ACC112 (cell line): ENCODE measurements at regions not wholly inside any gene's neighbourhood (a gene's known extent, or its start where the extent isn't known, plus 50 kb on each side); places are given as distances from the start of the nearest gene placed in this dataset.

Source experiments
- H2AFZ ChIP-seq: fragments of 200-600 bp; sonication (generic); one replicate; pipeline ENCODE4 v1.6.0; 2017; ENCODE audit warnings: antibody characterized with exemption, low read length; ENCODE audit not compliant: unreplicated experiment
- H3K27ac ChIP-seq: fragments of 200-600 bp; sonication (generic); 2 replicates; pipeline ENCODE4 v1.5.1; 2014; ENCODE audit warnings: low read depth, mild to moderate bottlenecking, antibody characterized with exemption, low read length, moderate library complexity
- H3K27me3 ChIP-seq: fragments of 200-600 bp; sonication (generic); 2 replicates; pipeline ENCODE4 v1.6.1; 2014; ENCODE audit warnings: mild to moderate bottlenecking, antibody characterized with exemption, low read length, moderate library complexity, mixed read lengths; ENCODE audit not compliant: insufficient read depth
- H3K36me3 ChIP-seq: fragments of 200-600 bp; sonication (generic); 2 replicates; pipeline ENCODE4 v1.6.1; 2016; ENCODE audit warnings: mild to moderate bottlenecking, antibody characterized with exemption, low read length, moderate library complexity, mixed read lengths; ENCODE audit not compliant: insufficient read depth
- H3K4me1 ChIP-seq: fragments of 200-600 bp; sonication (generic); one replicate; pipeline ENCODE4 v1.6.1; 2016; ENCODE audit warnings: low read length, mixed read lengths; ENCODE audit not compliant: insufficient read depth, unreplicated experiment, control insufficient read depth
- H3K4me3 ChIP-seq: fragments of 200-600 bp; sonication (generic); 2 replicates; pipeline ENCODE4 v1.5.1; 2014; ENCODE audit warnings: mild to moderate bottlenecking, low read depth, low read length
- H3K79me2 ChIP-seq: fragments of 200-600 bp; sonication (generic); one replicate; pipeline ENCODE4 v1.6.0; 2016; ENCODE audit warnings: low read length; ENCODE audit not compliant: control insufficient read depth, unreplicated experiment, insufficient read depth

GRCh38 chr18:41266616-41267015 is 688.4 kb upstream of the PIK3C3 start:
- Histone ChIP-seq H3K4me3 (no peak overlapping the region), H3K4me1 (no peaks in the 10 kb centered on the region), H3K27me3 (no peaks in the 10 kb centered on the region), H3K79me2 (no peaks in the 10 kb centered on the region), H2AFZ (no peak overlapping the region), H3K27ac (no peak overlapping the region), H3K36me3 (no peaks in the 10 kb centered on the region)

DNA sequence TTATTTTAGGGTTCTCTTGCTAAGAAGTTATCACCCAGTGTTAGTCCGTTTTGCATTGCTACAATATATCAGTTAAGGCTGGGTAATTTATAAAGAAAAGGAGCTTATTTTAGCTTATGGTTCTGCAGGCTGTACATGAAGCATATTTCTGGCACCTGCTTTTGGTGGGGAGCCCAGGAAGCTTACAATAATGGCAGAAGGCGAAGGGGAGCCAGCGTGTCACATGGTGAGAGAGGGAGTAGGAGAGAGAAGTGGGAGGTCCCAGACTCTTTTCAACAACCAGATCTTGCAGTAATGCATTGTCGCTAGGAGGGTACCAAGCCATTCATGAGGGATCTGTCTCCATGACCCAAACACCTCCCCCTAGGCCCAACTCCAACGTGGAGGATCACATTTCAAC is 688.8 kb upstream of the PIK3C3 start:
- Histone ChIP-seq H3K4me1 (no peaks in the 10 kb centered on the region), H3K27ac (no peak overlapping the region), H3K27me3 (no peaks in the 10 kb centered on the region), H3K4me3 (no peak overlapping the region), H3K79me2 (no peaks in the 10 kb centered on the region), H3K36me3 (no peaks in the 10 kb centered on the region), H2AFZ (no peak overlapping the region)

- H2AFZ ChIP-seq, result no peak overlapping the region
- H3K27me3 ChIP-seq, result no peaks in the 10 kb centered on the region
Observed at GRCh38 chr18:41265047-41265446, 690.0 kb upstream of the PIK3C3 start.

GRCh38 chr18:41263956-41264355 is 691.1 kb upstream of the PIK3C3 start:
- Histone ChIP-seq H2AFZ (no peak overlapping the region), H3K4me1 (no peaks in the 10 kb centered on the region), H3K79me2 (no peaks in the 10 kb centered on the region), H3K27ac (no peak overlapping the region), H3K36me3 (no peaks in the 10 kb centered on the region), H3K27me3 (no peaks in the 10 kb centered on the region), H3K4me3 (no peak overlapping the region)

More at GRCh38 chr18:41265047-41265446, 690.0 kb upstream of the PIK3C3 start:
- H3K27ac ChIP-seq, result no peak overlapping the region
- H3K79me2 ChIP-seq, result no peaks in the 10 kb centered on the region
- no peaks in the 10 kb centered on the region for H3K4me1 ChIP-seq
- H3K36me3 ChIP-seq, result no peaks in the 10 kb centered on the region
- H3K4me3 ChIP-seq, result no peak overlapping the region

GRCh38 chr18:41262688-41263087 is 692.3 kb upstream of the PIK3C3 start:
- H3K36me3 ChIP-seq, result no peaks in the 10 kb centered on the region
- H3K4me1 ChIP-seq, result no peaks in the 10 kb centered on the region
- H3K4me3 ChIP-seq, result no peak overlapping the region
- H3K27me3 ChIP-seq, result no peaks in the 10 kb centered on the region
- no peak overlapping the region for H3K27ac ChIP-seq
- no peaks in the 10 kb centered on the region for H3K79me2 ChIP-seq
- H2AFZ ChIP-seq, result no peak overlapping the region

- no peaks in the 10 kb centered on the region for H3K4me1 ChIP-seq
- no peaks in the 10 kb centered on the region for H3K79me2 ChIP-seq
- H3K4me3 ChIP-seq, result no peak overlapping the region
- no peak overlapping the region for H2AFZ ChIP-seq
- H3K36me3 ChIP-seq, result no peaks in the 10 kb centered on the region
- no peaks in the 10 kb centered on the region for H3K27me3 ChIP-seq
- no peak overlapping the region for H3K27ac ChIP-seq
Observed at GRCh38 chr18:41244591-41245037, 710.4 kb upstream of the PIK3C3 start.

GRCh38 chr18:41237317-41237716 is 717.7 kb upstream of the PIK3C3 start:
- no peak overlapping the region for H3K27ac ChIP-seq
- H3K4me3 ChIP-seq, result no peak overlapping the region
- no peaks in the 10 kb centered on the region for H3K36me3 ChIP-seq
- no peaks in the 10 kb centered on the region for H3K79me2 ChIP-seq
- H3K4me1 ChIP-seq, result no peaks in the 10 kb centered on the region
- peaks cover 7% of the 10 kb centered on the region; the same call in 1 of the 2 replicates for H3K27me3 ChIP-seq
- no peak overlapping the region for H2AFZ ChIP-seq

DNA sequence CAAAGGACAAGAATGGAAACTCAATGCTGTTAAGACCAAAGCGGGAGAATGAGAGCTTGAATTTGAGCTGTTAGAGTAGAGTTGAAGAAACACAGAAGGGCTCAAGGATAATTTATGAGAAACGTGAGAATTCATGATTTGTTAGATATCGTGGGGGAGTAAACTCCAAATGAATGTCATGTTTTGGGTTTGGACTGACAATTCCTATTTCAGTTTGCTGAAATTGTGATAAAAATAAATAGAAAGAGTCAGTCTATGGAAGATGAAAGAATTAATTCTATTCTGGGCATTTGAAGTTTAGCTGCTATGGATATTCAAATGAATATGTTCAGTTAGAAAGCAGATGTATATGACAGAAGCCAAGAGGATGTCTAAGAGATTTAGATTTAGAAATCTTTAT is 723.4 kb upstream of the PIK3C3 start:
- peaks cover 11% of the 10 kb centered on the region; the same call in 1 of the 2 replicates for H3K27me3 ChIP-seq
- no peak overlapping the region for H3K4me3 ChIP-seq
- no peaks in the 10 kb centered on the region for H3K79me2 ChIP-seq
- H3K27ac ChIP-seq, result no peak overlapping the region
- H3K4me1 ChIP-seq, result no peaks in the 10 kb centered on the region
- H3K36me3 ChIP-seq, result no peaks in the 10 kb centered on the region
- no peak overlapping the region for H2AFZ ChIP-seq

- Histone ChIP-seq H3K4me3 (no peak overlapping the region), H3K79me2 (no peaks in the 10 kb centered on the region), H3K36me3 (no peaks in the 10 kb centered on the region), H2AFZ (no peak overlapping the region), H3K4me1 (no peaks in the 10 kb centered on the region), H3K27me3 (0 out of 2 replicates have a peak, but pooled peaks cover 5% of the 10 kb centered on the region), H3K27ac (no peak overlapping the region)
Observed at GRCh38 chr18:41227993-41228392, 727.0 kb upstream of the PIK3C3 start.

- Histone ChIP-seq H3K4me3 (no peak overlapping the region), H2AFZ (no peak overlapping the region)
Observed at GRCh38 chr18:41226911-41227310, 728.1 kb upstream of the PIK3C3 start.

GRCh38 chr18:41226186-41226585 is 728.8 kb upstream of the PIK3C3 start:
- no peak overlapping the region for H2AFZ ChIP-seq
- no peak overlapping the region for H3K27ac ChIP-seq
- H3K36me3 ChIP-seq, result no peaks in the 10 kb centered on the region
- no peak overlapping the region for H3K4me3 ChIP-seq
- H3K4me1 ChIP-seq, result no peaks in the 10 kb centered on the region
- H3K79me2 ChIP-seq, result no peaks in the 10 kb centered on the region
- no peaks in the 10 kb centered on the region for H3K27me3 ChIP-seq

More at GRCh38 chr18:41226911-41227310, 728.1 kb upstream of the PIK3C3 start:
- Histone ChIP-seq H3K27ac (no peak overlapping the region), H3K36me3 (no peaks in the 10 kb centered on the region), H3K27me3 (no peaks in the 10 kb centered on the region), H3K79me2 (no peaks in the 10 kb centered on the region), H3K4me1 (no peaks in the 10 kb centered on the region)
